ENCODE measurements at regions not wholly inside any gene's neighbourhood (a gene's known extent, or its start where the extent isn't known, plus 50 kb on each side); places are given as distances from the start of the nearest gene placed in this dataset.

DNA sequence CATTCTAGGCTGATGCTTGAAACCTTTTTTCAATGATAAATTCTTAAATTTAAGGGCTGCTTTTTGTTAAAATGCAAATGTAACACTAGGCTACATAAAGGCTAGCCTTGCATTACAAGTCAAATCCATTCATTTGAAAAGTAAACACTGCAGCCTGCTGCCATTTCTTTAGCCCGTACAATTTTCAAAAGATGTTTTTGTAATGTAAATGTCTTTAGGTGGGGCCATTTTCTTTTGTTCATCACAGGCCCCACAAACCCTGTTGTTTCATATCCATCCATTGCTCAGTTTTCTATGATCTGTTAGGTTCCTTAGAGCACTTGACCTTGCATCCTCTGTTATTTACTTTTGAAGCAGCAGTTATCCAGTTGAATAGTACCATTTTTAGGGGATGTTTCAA, 296.2 kb upstream of the AMOT start (continued):
- TF ChIP-seq CLOCK (CRISPR knock-in tag; IDR thresholded peaks at IDR 0.05; ENCODE audit: borderline replicate concordance) (no peak), RFX7 (CRISPR knock-in tag; IDR thresholded peaks at IDR 0.05) (no peak), ASH1L (IDR thresholded peaks at IDR 0.05; ENCODE audit: borderline replicate concordance, low read depth, partially characterized antibody) (no peak), KAT2B (IDR thresholded peaks at IDR 0.05; ENCODE audit: low read depth, low read length) (no peak)

GRCh38 chrX:113133316-113133715, 292.7 kb upstream of the AMOT start:
- H3K4me2 ChIP-seq (ENCODE audit: insufficient read depth, low read length), result no peak overlapping the region
- H2AFZ ChIP-seq (ENCODE audit: low read depth, low read length), result no peak overlapping the region
- no peaks in the 10 kb centered on the region for H4K20me1 ChIP-seq (replicated peaks; ENCODE audit: control insufficient read depth, insufficient read depth, low read length)
- no peaks in the 10 kb centered on the region for H3K27me3 ChIP-seq (ENCODE audit: control insufficient read depth in 2 of 2, insufficient read depth in 2 of 2, low read length in 2 of 2)
- H3K9me1 ChIP-seq (ENCODE audit: control insufficient read depth, insufficient read depth, low read length), result no peaks in the 10 kb centered on the region
- H3K4me3 ChIP-seq, result no peak overlapping the region
- no peaks in the 10 kb centered on the region for H3K4me1 ChIP-seq (replicated peaks in 1 of 2; ENCODE audit: control insufficient read depth in 2 of 2, insufficient read depth in 2 of 2, low read length in 2 of 2)
- FAIRE-seq (no peak), DNase-seq (ENCODE audit: extremely low read depth in 1 of 4, low spot score in 3 of 4) (no peak), ATAC-seq (no peak)
- no TSS peak for BruUV-seq (replicated peaks)
- H3K27ac ChIP-seq (ENCODE audit: extremely low read depth, low read depth, low read length), result no peak overlapping the region
- intact Hi-C loops (cut with micrococcal nuclease), result no loop called here
- no peaks in the 10 kb centered on the region for H3K9me3 ChIP-seq (replicated peaks; ENCODE audit: control insufficient read depth, insufficient read depth, low read depth, low read length)
- H3K9ac ChIP-seq (ENCODE audit: insufficient read depth in 1 of 2, low read depth in 2 of 2, low read length in 2 of 2), result no peak overlapping the region
- 0% methylated on average over 1 of the region's 1 CpG for WGBS (ENCODE audit: insufficient coverage, low coverage, missing lambda C conversion rate)
- no peaks in the 10 kb centered on the region for H3K36me3 ChIP-seq (ENCODE audit: control insufficient read depth, insufficient read depth, low read length)
- H3K79me2 ChIP-seq (ENCODE audit: control insufficient read depth, insufficient read depth, low read length), result no peaks in the 10 kb centered on the region
- POLR2A ChIA-PET, result no interaction called here
- CTCF ChIA-PET (ENCODE audit: low intra/inter-chr PET ratio), result no interaction called here
- in situ Hi-C loops (cut with MboI), result no loop called here
- TF ChIP-seq AFF4 (CRISPR knock-in tag; IDR thresholded peaks at IDR 0.05) (no peak), ZNF316 (IDR thresholded peaks at IDR 0.05) (peak; percentile 62), MAFK (IDR thresholded peaks at IDR 0.05; ENCODE audit: low read length) (peak; percentile 6; the same call in 1 of the 2 replicates), RHOXF2B (CRISPR knock-in tag; conservative IDR thresholded peaks at IDR 0.05) (no peak), MAFF (IDR thresholded peaks at IDR 0.05; ENCODE audit: low read length) (0 out of 2 replicates have a peak, but pooled peaks have one; percentile 12), CSDE1 (IDR thresholded peaks at IDR 0.05) (no peak)

Data from K562 (cell line).